HL-60 (cell line): ENCODE measurements at regions not wholly inside any gene's neighbourhood (a gene's known extent, or its start where the extent isn't known, plus 50 kb on each side); places are given as distances from the start of the nearest gene placed in this dataset.

Experiments used
- DNase-seq, 2 experiments: peaks; one replicate each; pipeline ENCODE4 v3.0.0-alpha.2; 2010 to 2020; ENCODE audit warnings: low read depth in 1 of 2, low spot score in 1 of 2
- H3K27ac ChIP-seq: fragments of 250-450 bp; sonication (Bioruptor Pico); replicated peaks from 2 replicates; pipeline ENCODE4 v1.5.1; 2020; ENCODE audit warnings: mild to moderate bottlenecking, moderate library complexity
- H3K27me3 ChIP-seq: fragments of 250-450 bp; sonication (Bioruptor Pico); 2 replicates; pipeline ENCODE4 v1.5.1; 2021; ENCODE audit warnings: mild to moderate bottlenecking, moderate library complexity; ENCODE audit not compliant: insufficient read depth, poor library complexity, severe bottlenecking
- H3K4me3 ChIP-seq: replicated peaks from 2 replicates; pipeline ENCODE4 v1.5.1; 2011; ENCODE audit warnings: mild to moderate bottlenecking, control low read depth, low read length; ENCODE audit not compliant: insufficient read depth
- CTCF ChIP-seq: IDR thresholded peaks from one replicate; pipeline ENCODE4 v1.5.1; 2011; ENCODE audit warnings: low read length, control low read depth, inconsistent platforms; ENCODE audit not compliant: insufficient read depth
- GABPA ChIP-seq: IDR thresholded peaks from 2 replicates; pipeline ENCODE4 v1.6.1; 2012; ENCODE audit warnings: low read depth
- POLR2AphosphoS5 ChIP-seq: IDR thresholded peaks from 2 replicates; pipeline ENCODE4 v1.6.1; 2012; ENCODE audit warnings: low read depth
- REST ChIP-seq: IDR thresholded peaks from 2 replicates; pipeline ENCODE4 v1.6.1; 2012; ENCODE audit warnings: low read depth; ENCODE audit not compliant: insufficient replicate concordance
- SPI1 ChIP-seq: IDR thresholded peaks from 2 replicates; pipeline ENCODE4 v1.6.1; 2012; ENCODE audit warnings: low read depth, mild to moderate bottlenecking, borderline replicate concordance

- H3K27ac ChIP-seq, result no peak overlapping the region
- TF ChIP-seq SPI1 (no peak), REST (no peak)
- H3K27me3 ChIP-seq, result peaks cover 5% of the 10 kb centered on the region
- H3K4me3 ChIP-seq, result no peak overlapping the region
- DNase-seq, result no peak
Observed at GRCh38 chr16:54443839-54444238, 157.3 kb upstream of the IRX3 start.

- Histone ChIP-seq H3K4me3 (no peak overlapping the region), H3K27ac (no peak overlapping the region), H3K27me3 (peaks cover 4% of the 10 kb centered on the region)
- DNase-seq, result no peak
- TF ChIP-seq GABPA, result no peak
- no peak for TF ChIP-seq REST
- no peak for TF ChIP-seq POLR2AphosphoS5
- no peak for TF ChIP-seq CTCF
- no peak for TF ChIP-seq SPI1
Observed at GRCh38 chr16:54443352-54443751, 156.8 kb upstream of the IRX3 start.

GRCh38 chr16:54442864-54443263, 156.3 kb upstream of the IRX3 start:
- no peak overlapping the region for H3K4me3 ChIP-seq
- H3K27me3 ChIP-seq, result no peaks in the 10 kb centered on the region
- no peak for TF ChIP-seq CTCF
- no peak for DNase-seq
- no peak overlapping the region for H3K27ac ChIP-seq

GRCh38 chr16:54438469-54438868, 151.9 kb upstream of the IRX3 start:
- no peak for DNase-seq
- no peaks in the 10 kb centered on the region for H3K27me3 ChIP-seq
- no peak overlapping the region for H3K27ac ChIP-seq
- no peak overlapping the region for H3K4me3 ChIP-seq
- TF ChIP-seq POLR2AphosphoS5 (no peak), SPI1 (no peak), REST (no peak), GABPA (no peak), CTCF (no peak)
